HG02885 (cell line): ENCODE measurements at regions not wholly inside any gene's neighbourhood (a gene's known extent, or its start where the extent isn't known, plus 50 kb on each side); places are given as distances from the start of the nearest gene placed in this dataset.
"Not testable (repeated sequence)": the region's sequence is repeated elsewhere in the genome, so short reads cannot be mapped to it uniquely, and the experiment has no call there.

ENCODE experiments used
- ATAC-seq: cut with Tn5 transposase; IDR thresholded peaks from one replicate; pipeline ENCODE4 v1.9.1; 2021; ENCODE audit warnings: mild to moderate bottlenecking; ENCODE audit not compliant: unreplicated experiment, poor library complexity

GRCh38 chr1:3989465-3989864 is 89.4 kb upstream of the C1orf174 start:
- no peak for ATAC-seq

GRCh38 chr1:3992103-3992556 is 92.1 kb upstream of the C1orf174 start:
- no peak for ATAC-seq

GRCh38 chr1:3992746-3993145 is 92.7 kb upstream of the C1orf174 start:
- ATAC-seq = no peak

- ATAC-seq = no peak
Observed at GRCh38 chr1:3993619-3994375, 93.7 kb upstream of the C1orf174 start.

GRCh38 chr1:3995141-3995780 is 95.2 kb upstream of the C1orf174 start:
- ATAC-seq = no peak

- no peak for ATAC-seq
Observed at GRCh38 chr1:3996846-3997705, 97.0 kb upstream of the C1orf174 start.

GRCh38 chr1:3998086-3998485 is 98.0 kb upstream of the C1orf174 start:
- ATAC-seq = no peak

GRCh38 chr1:3999514-3999913 is 99.4 kb upstream of the C1orf174 start:
- ATAC-seq = not testable (repeated sequence)

GRCh38 chr1:3999941-4000735 is 100.1 kb upstream of the C1orf174 start:
- ATAC-seq = no peak

- ATAC-seq = no peak
Observed at GRCh38 chr1:4000811-4001251, 100.8 kb upstream of the C1orf174 start.

GRCh38 chr1:4001461-4001860 is 101.4 kb upstream of the C1orf174 start:
- no peak for ATAC-seq

GRCh38 chr1:4002061-4002521 is 102.0 kb upstream of the C1orf174 start:
- ATAC-seq = no peak

- ATAC-seq = no peak
Observed at GRCh38 chr1:4002741-4003140, 102.7 kb upstream of the C1orf174 start.

GRCh38 chr1:4003846-4004505 is 103.9 kb upstream of the C1orf174 start:
- no peak for ATAC-seq

- no peak for ATAC-seq
Observed at GRCh38 chr1:4004635-4005430, 104.8 kb upstream of the C1orf174 start.

GRCh38 chr1:4005431-4005830 is 105.4 kb upstream of the C1orf174 start:
- ATAC-seq = no peak

GRCh38 chr1:4006676-4007374 is 106.8 kb upstream of the C1orf174 start:
- ATAC-seq = no peak

GRCh38 chr1:4010284-4010683 is 110.2 kb upstream of the C1orf174 start:
- ATAC-seq = no peak
